NCI-H82 treated with DMSO at 0.1 percent for 48 hours (cell line): ENCODE measurements at regions not wholly inside any gene's neighbourhood (a gene's known extent, or its start where the extent isn't known, plus 50 kb on each side); places are given as distances from the start of the nearest gene placed in this dataset.

Source experiments
- DNase-seq: peaks from one replicate; lab custom pipeline; 2025; ENCODE audit not compliant: unreplicated experiment; lab: John Stamatoyannopoulos, UW

DNA sequence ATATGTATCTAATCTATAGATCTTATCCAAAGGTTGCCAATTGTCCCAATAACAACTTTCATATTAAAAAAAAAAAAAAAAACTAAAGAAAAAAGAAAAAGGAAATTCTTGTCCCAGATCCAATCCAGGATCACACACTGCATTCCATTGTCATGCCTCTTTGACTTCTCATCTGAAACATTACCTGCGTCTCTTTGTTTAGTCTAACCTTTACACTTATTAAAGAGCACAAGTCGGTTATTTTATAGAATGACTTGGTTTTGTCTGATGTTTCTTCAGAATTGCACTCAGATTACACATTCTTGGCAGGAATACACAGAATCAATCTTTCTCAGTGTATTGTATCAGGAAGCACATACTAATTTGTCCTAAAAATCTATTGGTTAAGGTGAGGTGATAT is 392.5 kb upstream of the KLHL29 start:
- no peak for DNase-seq

DNA sequence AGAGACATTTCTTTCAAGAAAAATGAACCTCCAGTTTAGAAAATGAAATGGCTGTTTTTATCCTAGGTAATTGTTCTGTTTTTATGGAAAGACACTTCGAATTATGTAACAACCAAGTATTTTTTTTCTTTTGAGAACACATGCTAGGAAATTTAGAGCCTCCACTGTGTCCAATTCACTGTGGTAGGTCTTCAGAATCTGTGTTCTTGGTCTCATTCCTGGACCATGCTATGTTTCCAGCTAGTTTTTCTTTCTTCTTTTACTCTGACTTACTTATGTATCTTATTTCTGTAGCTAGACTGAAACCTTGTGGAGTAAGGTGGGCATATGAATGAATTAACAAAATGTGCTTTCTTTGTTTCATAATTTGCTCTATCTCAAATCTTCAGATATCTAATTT is 391.7 kb upstream of the KLHL29 start:
- DNase-seq = no peak

GRCh38 chr2:22995576-22995975 is 389.4 kb upstream of the KLHL29 start:
- peak; percentile 92 for DNase-seq

DNA sequence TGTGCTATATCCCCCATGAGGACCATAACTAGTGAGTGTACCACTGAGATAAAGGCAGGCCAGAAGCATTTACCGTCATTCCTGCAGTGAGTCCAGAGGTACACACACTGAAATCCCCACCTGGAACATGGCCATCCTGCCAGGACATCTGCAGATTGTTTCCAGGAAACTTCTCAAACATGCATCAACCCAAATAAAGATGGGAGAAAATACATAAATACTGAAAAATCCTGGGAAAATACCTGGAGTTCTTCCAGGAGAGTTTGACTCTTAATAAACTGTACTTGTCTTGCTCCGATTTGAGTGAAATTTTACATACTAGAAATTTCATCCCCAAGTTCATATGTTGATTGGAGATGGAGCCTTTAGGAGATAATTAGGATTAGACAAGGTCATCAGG is 388.1 kb upstream of the KLHL29 start:
- no peak for DNase-seq

DNA sequence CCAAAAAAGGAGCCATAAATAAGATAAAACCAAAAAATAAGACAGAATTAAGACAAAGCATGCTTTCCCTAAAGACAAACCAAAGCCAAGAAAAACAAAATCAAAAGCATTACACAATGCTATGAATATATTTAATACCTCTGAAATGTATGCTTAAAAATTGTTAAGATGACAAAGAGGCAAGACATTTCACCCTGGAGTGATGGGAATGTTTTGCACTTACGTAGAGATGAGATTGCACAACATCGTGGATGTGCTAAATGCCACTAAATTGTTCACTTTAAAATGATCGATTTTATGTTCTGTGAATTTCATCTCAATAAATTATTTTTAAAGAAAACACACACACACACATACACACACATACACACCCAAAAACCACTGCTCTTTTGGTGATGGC is 386.6 kb upstream of the KLHL29 start:
- DNase-seq = no peak

GRCh38 chr2:22999951-23000350 is 385.0 kb upstream of the KLHL29 start:
- no peak for DNase-seq

DNA sequence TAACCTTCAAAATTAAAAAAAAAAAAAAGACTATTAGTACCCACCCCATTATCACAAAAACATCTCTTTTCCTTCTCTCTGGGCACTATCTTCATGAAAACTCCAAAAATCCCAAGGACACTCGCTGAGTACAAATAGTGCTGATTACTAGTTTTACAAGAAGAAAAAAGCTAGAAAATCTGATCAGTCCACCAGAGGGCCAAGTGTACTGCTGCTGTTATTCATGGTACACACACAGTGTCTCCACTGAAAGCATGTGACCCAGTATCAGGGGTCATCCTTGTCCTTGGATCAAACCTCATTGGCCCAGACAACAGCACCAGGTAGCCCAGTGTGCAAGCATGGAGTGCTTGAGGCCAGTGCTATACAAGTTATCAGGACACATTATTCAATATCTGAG is 382.7 kb upstream of the KLHL29 start:
- DNase-seq = no peak

DNA sequence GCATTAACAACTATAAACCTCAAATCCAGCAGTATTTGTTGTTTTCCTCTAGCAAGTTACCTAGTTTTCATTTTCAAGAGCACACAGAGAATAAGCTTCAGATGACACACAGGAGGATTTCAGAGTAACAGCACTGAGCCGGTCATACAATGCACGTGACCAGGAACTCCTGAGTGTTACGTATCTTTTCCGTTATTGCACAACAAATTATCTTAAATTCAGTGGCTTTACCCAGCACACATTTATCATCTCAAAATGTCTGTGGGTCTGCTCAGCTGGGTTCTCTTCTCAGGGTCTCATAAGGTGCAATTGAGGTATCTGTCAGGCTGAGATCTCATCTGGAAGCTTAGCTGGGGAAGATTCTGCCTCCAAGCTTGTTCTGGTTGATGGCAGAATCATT is 379.5 kb upstream of the KLHL29 start:
- no peak for DNase-seq

DNA sequence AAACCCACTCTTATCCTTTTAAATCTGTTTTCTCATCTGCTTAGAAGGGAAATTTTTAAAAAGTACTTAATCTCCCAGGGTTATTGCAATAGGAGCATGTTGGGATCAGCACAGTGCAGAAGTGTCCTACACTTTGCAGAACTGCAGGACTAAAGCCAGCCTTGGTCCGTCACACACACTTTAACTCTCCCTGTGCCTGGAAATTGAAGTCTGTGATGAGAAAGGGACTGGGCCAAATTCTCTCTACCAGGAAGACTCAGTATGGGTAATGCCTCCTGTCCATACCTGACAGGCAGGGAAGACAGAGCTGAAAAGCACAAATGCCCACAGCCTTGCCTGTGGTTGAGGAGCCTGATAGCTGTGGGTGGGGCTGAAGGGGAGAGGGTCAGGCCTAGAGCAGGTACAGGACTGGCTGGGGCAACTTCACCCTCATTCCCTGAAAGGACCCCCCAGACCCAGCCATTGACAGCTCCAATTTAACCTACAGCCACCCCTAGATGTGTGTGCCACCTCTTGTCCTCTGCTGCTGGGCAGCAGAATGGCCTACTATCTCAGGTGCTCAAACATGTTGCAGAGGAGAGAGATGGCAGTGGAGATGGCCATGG is 377.2 kb upstream of the KLHL29 start:
- no peak for DNase-seq

- DNase-seq = no peak
These were observed 376.5 kb upstream of the KLHL29 start for GRCh38 chr2:23008440-23008839.

- DNase-seq = no peak
These were observed 376.0 kb upstream of the KLHL29 start for GRCh38 chr2:23008951-23009350.

DNA sequence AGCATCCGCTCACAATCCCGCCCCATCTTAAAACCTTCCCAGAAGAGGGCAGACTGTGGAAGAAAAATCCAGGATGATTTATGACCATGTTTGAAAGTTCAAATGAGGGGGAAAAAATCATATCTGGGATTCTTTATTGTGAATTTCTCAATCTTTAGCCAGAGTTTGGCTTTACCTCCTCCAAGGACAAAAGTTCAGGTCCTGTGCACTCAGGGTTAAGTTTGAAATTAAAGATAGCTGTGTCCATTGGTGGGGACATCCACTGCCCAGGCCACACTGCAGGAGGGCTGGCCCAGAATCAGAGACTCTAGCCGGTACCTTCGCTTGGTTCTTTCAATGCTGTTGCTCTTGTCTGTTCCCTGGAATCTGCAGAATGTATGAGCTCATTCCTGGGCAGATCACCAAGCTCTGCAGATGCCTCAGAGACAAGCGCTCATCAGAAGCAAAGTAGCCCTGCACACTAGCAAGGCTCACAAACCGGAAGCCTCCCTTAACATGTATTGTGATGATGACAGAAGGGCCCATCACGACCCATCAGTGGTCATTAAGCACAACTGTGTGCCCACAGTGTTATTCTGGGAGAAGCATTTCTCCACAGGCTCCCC is 375.3 kb upstream of the KLHL29 start:
- no peak for DNase-seq

DNA sequence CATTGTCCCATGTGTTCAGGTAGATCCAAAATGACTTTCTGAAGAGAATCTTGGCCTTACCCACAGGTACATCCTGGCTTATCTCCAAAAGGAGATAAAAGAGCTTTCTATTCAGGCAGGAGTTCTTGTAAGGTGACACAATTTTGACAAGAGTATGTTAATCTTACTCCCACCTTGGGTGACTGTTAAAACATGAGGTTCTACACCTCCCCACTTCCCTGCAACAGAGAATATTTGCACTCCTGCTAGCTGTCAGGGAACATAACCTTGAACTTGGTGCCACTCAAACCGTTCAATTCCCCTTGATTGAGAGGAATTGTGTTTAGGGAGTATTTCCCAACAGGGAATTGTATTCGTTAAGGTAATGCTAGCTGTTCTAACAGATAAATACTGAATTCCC is 372.5 kb upstream of the KLHL29 start:
- DNase-seq = no peak

- no peak for DNase-seq
These were observed 369.3 kb upstream of the KLHL29 start for GRCh38 chr2:23015651-23016200.

DNA sequence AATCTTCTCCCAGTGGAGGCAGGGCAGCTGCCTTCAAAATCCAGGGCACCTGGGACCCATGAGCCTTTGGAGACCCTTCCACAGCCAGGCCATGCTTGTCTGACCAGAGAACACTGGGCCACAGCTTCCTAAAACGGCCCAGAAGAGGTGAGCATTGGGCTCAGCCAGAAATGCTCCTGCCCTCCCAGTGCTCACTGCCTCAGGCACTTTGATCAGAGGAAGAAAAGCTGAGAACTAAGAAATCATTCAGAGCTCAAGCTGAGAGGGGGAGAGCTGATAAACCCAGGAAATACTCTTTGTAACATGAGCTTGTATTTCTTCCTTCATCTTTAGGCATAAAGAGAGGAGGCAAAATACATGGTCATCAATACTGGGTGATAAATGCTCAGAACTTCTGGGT is 365.5 kb upstream of the KLHL29 start:
- no peak for DNase-seq

DNA sequence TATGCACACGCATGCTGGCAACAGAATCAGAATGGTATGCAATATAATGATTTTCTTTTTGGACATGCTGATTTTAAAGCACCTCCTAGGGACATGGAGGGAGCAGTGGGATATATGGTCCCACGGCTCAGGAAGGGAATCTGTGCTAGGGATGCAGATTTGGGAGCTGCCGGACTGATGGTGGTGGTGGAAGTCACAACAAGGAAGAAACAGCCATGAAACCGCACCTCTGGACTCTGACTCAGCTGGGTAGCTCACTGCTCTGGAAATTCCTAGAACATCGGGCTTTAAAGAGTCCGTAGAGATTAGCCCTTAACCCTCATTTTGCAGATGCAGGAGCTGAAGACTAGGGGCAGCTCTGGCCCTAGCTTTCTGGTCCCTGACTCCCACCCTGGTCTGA is 364.3 kb upstream of the KLHL29 start:
- no peak for DNase-seq

DNA sequence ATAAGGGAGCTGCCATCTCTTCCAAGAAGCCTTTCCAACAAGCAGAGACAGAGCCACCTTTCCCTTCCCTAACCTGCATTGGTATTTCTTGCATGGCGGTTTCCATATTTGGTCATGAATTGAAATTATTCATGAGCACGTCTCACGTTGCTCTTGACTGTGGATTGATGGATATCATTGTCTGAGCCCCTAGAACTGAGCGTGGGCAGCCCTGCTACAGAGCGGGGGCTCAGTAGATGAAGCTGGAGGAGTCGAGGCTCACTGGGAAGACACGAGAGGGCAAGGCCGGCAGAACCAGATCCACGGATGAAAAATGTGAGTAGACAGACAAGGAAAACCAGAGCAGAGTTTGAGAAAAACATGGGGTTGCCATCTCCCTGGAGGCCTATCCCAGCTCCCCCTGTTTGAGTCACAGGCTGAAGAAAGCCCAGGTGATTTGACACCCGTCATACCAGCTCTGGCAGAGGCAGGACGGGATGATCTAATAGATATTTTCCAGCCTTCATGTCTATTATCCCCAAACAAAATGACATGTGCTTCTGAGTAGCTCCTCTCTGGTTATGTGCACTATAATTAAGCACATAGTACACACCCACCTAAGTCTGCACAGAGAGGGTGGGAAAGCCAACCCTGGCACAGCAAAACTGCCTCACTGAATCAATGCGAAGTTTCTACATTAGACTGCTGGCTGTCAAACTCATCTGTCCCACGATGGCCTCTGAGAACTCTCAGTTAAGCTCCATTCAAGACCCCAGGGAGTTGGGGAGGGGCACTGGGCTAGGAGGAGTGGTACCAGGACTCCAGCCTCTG is 363.5 kb upstream of the KLHL29 start:
- DNase-seq = no peak

DNA sequence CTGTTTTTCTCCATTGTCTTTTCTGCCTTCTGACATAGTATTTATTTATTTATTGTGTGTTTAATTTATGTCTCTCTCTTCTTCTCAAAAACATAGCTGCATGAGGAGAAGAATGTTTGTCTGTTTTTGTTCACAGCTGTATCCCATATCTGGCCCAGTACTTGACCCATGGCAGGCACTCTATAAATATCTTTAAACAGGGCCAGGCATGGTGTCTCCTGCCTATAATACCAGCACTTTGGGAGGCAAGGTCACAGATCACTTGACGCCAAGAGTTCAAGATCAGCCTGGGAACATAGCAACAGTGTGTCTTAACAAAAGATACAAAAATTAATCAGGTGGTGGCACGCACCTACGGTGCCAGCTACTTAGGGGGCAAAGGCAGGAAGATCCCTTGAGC is 361.3 kb upstream of the KLHL29 start:
- DNase-seq = no peak

GRCh38 chr2:23026671-23027070 is 358.3 kb upstream of the KLHL29 start:
- DNase-seq = no peak

DNA sequence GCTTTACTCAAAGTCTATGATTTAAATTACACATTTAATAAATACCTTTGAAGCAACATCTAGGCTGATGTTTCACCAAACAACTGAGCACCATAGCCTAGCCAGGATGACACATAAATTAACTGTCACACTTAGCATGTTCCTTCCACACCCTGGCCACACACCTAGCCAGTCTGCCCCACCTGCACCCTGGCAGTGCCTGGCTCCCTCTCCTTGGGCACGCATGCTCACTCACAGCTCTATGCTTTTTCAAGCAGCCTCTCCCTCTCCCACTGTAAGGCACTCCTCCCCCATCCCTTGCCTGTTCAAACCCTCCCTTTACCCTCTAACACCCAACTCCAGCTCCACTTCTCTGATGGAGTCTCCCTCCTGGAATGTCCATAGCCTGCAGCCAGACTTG is 357.6 kb upstream of the KLHL29 start:
- no peak for DNase-seq

DNA sequence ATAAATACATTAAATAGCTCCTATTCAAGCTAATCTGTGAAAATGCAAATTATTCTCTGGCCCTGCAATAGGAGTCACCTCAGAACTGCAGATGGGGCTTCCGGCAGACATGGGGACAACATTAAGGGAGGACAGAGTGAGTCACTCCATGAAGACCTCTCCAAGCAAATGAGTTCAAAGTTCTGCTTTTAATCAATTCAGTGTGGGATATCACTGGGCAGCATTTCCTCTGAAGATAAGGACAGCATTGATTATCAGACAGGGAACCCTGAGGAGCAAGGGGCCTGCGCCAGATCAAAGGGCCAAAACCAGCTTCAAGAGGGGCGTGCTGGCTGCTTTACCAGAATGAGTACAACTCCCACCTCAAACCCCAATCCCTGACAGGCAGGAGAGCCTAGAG is 356.9 kb upstream of the KLHL29 start:
- DNase-seq = no peak

DNA sequence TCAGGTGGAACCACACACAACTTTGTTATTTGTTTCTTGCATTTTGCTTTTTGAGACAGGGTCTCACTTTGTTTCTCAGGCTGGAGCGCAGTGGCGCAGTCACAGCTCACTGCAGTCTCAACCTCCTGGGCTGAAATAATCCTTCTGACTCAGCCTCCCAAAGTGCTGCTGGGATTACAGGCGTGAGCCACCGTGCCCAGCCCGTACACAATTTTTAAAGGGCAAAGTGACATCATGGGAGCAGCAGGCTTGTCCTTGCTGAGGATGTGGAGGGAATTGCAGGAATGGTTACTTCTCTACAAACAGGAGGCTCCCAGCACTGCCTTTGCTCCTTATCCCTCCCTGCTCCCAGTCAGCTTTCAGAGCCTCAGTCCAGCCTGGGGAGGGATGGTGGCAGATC is 355.9 kb upstream of the KLHL29 start:
- DNase-seq = no peak
